ENCODE measurements at regions not wholly inside any gene's neighbourhood (a gene's known extent, or its start where the extent isn't known, plus 50 kb on each side); places are given as distances from the start of the nearest gene placed in this dataset.
"Not testable (repeated sequence)": the region's sequence is repeated elsewhere in the genome, so short reads cannot be mapped to it uniquely, and the experiment has no call there.

GRCh38 chr4:167858127-167858526, 234.2 kb upstream of the ANXA10 start:
- not testable (repeated sequence) for TF ChIP-seq CTCF, EZH2phosphoT487 (IDR thresholded peaks at IDR 0.05)

Data from neural progenitor cell (in vitro differentiated cells).